Parathyroid adenoma (tissue), 2 donors: ENCODE measurements at regions not wholly inside any gene's neighbourhood (a gene's known extent, or its start where the extent isn't known, plus 50 kb on each side); places are given as distances from the start of the nearest gene placed in this dataset.

Source experiments
- H2AFZ ChIP-seq: fragments of 300-600 bp; sonication (generic); one replicate; pipeline ENCODE4 v1.7.0; 2017; ENCODE audit warnings: antibody characterized with exemption, mild to moderate bottlenecking
- H3K27ac ChIP-seq: fragments of 300-600 bp; sonication (generic); one replicate; pipeline ENCODE4 v1.7.0; 2017
- H3K27me3 ChIP-seq: fragments of 300-600 bp; sonication (generic); one replicate; pipeline ENCODE4 v1.7.0; 2017; ENCODE audit warnings: low read length; ENCODE audit not compliant: control insufficient read depth, insufficient read depth
- H3K36me3 ChIP-seq: fragments of 300-600 bp; sonication (generic); one replicate; pipeline ENCODE4 v1.7.0; 2017; ENCODE audit warnings: low read length; ENCODE audit not compliant: control insufficient read depth, insufficient read depth
- H3K4me1 ChIP-seq: fragments of 300-600 bp; sonication (generic); one replicate; pipeline ENCODE4 v1.7.0; 2017; ENCODE audit warnings: control low read depth
- H3K4me2 ChIP-seq: fragments of 300-600 bp; sonication (generic); one replicate; pipeline ENCODE4 v1.7.0; 2017; ENCODE audit warnings: low read length
- H3K4me3 ChIP-seq: fragments of 300-600 bp; sonication (generic); one replicate; pipeline ENCODE4 v1.7.0; 2017; ENCODE audit warnings: low read depth, low read length
- H3K79me2 ChIP-seq: fragments of 300-600 bp; sonication (generic); one replicate; pipeline ENCODE4 v1.7.0; 2017; ENCODE audit warnings: control low read depth
- H3K9ac ChIP-seq: fragments of 300-600 bp; sonication (generic); one replicate; pipeline ENCODE4 v1.7.0; 2017; ENCODE audit warnings: mild to moderate bottlenecking
- H3K9me3 ChIP-seq: fragments of 300-600 bp; sonication (generic); one replicate; pipeline ENCODE4 v1.7.0; 2017; ENCODE audit warnings: low read length; ENCODE audit not compliant: control insufficient read depth
- CTCF ChIP-seq: fragments of 300-600 bp; sonication (generic); IDR thresholded peaks from one replicate; pipeline ENCODE4 v1.7.0; 2017; ENCODE audit warnings: antibody characterized with exemption, mild to moderate bottlenecking
- donor health status: primary hyperparathyroidism.

DNA sequence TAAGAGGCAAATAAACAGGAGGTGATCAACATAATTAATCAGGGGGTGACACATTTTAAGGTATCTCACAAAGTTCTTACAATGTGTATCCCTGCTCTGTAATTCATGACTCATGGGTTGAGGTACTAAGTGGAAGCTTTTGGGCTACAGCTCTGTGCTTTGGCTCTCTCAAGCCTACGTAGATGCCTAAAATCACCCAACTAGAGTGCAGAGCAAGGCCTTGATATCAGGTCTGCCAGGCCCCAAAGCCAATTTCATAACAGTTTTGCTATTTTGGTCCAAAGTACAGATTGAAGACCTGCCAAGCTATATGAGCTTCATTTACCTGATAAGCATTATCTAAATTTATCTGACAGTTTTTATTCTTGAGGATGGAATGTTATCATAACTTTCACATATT, 175.3 kb upstream of the BET1 start:
- H3K4me3 ChIP-seq = no peak overlapping the region

GRCh38 chr7:94182066-94182465, 177.9 kb upstream of the BET1 start:
- Histone ChIP-seq H3K9me3 (no peaks in the 10 kb centered on the region), H3K4me1 (no peaks in the 10 kb centered on the region)

More for the DNA sequence above, 175.3 kb upstream of the BET1 start:
- no peak for TF ChIP-seq CTCF
- Histone ChIP-seq H3K27ac (no peak overlapping the region), H3K27me3 (no peaks in the 10 kb centered on the region), H3K9me3 (no peaks in the 10 kb centered on the region), H3K4me1 (no peaks in the 10 kb centered on the region), H2AFZ (no peak overlapping the region), H3K4me2 (no peak overlapping the region), H3K79me2 (no peaks in the 10 kb centered on the region), H3K9ac (no peak overlapping the region), H3K36me3 (no peaks in the 10 kb centered on the region)

DNA sequence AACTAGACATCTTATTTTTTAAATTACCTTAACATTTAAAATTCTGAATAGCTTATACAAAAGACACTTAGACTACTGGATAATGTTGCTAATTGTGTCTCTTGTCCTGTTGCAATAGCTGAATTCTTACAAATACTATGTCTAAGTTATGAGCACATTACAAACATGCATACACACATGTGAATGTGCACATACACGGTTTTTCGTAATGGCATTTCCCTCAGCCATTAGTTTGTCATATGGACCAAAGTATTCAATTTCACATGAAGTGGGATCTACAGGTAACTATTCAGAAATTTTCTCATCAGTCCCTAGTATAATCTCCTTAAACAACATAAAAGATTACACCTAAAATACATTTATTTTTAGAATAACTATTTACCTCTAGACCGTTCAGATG, 178.6 kb upstream of the BET1 start:
- H3K4me3 ChIP-seq = no peak overlapping the region
- TF ChIP-seq CTCF = no peak
- no peaks in the 10 kb centered on the region for H3K36me3 ChIP-seq
- no peak overlapping the region for H3K9ac ChIP-seq
- no peak overlapping the region for H3K4me2 ChIP-seq
- H3K27ac ChIP-seq = no peak overlapping the region
- no peaks in the 10 kb centered on the region for H3K79me2 ChIP-seq
- H3K9me3 ChIP-seq = no peaks in the 10 kb centered on the region
- no peaks in the 10 kb centered on the region for H3K4me1 ChIP-seq
- no peak overlapping the region for H2AFZ ChIP-seq
- H3K27me3 ChIP-seq = no peaks in the 10 kb centered on the region

More at GRCh38 chr7:94182066-94182465, 177.9 kb upstream of the BET1 start:
- Histone ChIP-seq H3K79me2 (no peaks in the 10 kb centered on the region), H3K27ac (no peak overlapping the region), H3K27me3 (no peaks in the 10 kb centered on the region), H3K9ac (no peak overlapping the region), H3K4me2 (no peak overlapping the region), H3K4me3 (no peak overlapping the region), H3K36me3 (no peaks in the 10 kb centered on the region), H2AFZ (no peak overlapping the region)
- no peak for TF ChIP-seq CTCF

GRCh38 chr7:94183289-94183749, 179.2 kb upstream of the BET1 start:
- Histone ChIP-seq H3K9ac (no peak overlapping the region), H3K9me3 (no peaks in the 10 kb centered on the region), H3K36me3 (no peaks in the 10 kb centered on the region), H3K27me3 (no peaks in the 10 kb centered on the region), H3K4me1 (no peaks in the 10 kb centered on the region), H3K27ac (no peak overlapping the region), H3K79me2 (no peaks in the 10 kb centered on the region), H3K4me3 (no peak overlapping the region), H3K4me2 (no peak overlapping the region), H2AFZ (no peak overlapping the region)
- TF ChIP-seq CTCF = no peak

- Histone ChIP-seq H3K9ac (no peak overlapping the region), H3K4me3 (no peak overlapping the region), H2AFZ (no peak overlapping the region), H3K27ac (no peak overlapping the region), H3K4me1 (no peaks in the 10 kb centered on the region), H3K4me2 (no peak overlapping the region), H3K79me2 (no peaks in the 10 kb centered on the region), H3K36me3 (no peaks in the 10 kb centered on the region), H3K9me3 (no peaks in the 10 kb centered on the region), H3K27me3 (no peaks in the 10 kb centered on the region)
- no peak for TF ChIP-seq CTCF
Observed at GRCh38 chr7:94183891-94184290, 179.7 kb upstream of the BET1 start.
